Peyer's patch (tissue), 4 donors: ENCODE measurements at regions not wholly inside any gene's neighbourhood (a gene's known extent, or its start where the extent isn't known, plus 50 kb on each side); places are given as distances from the start of the nearest gene placed in this dataset.

Source experiments
- DNase-seq, 3 donors: peaks; one replicate each; pipeline ENCODE4 v3.0.0-alpha.2; 2017 to 2019
- H3K27ac ChIP-seq, 4 donors: fragments of 200-600 bp; sonication (generic); one replicate each; pipeline ENCODE4 v1.5.1; 2016 to 2019
- H3K27me3 ChIP-seq, 2 donors: fragments of 200-600 bp; sonication (generic); one replicate each; pipeline ENCODE4 v1.5.1; 2019
- H3K36me3 ChIP-seq, 3 donors: fragments of 200-600 bp; sonication (generic); one replicate each; pipeline ENCODE4 v1.5.1; 2016 to 2019
- H3K4me1 ChIP-seq, 4 donors: fragments of 200-600 bp; sonication (generic); one replicate each; pipeline ENCODE4 v1.5.1; 2016 to 2019
- H3K4me3 ChIP-seq, 4 donors: fragments of 200-600 bp; sonication (generic); 1 replicate in 3 of 4; 2 replicates in 1 of 4; pipeline ENCODE4 v1.5.1; 2016 to 2019; ENCODE audit warnings: mild to moderate bottlenecking in 1 of 4
- H3K9me3 ChIP-seq, 4 donors: fragments of 200-600 bp; sonication (generic); one replicate each; pipeline ENCODE4 v1.5.1; 2016 to 2019; ENCODE audit warnings: mild to moderate bottlenecking in 1 of 4
- POLR2A ChIP-seq, 2 donors: fragments of 450-650 bp; IDR thresholded peaks; one replicate each; pipeline ENCODE4 v1.5.1; 2017; ENCODE audit warnings: antibody characterized with exemption in 2 of 2, mild to moderate bottlenecking in 2 of 2, moderate library complexity in 2 of 2
- TF ChIP-seq, protein P1 (sequence below), 6 experiments: fragments of 450-650 bp in 4 of 6; fragments of 200-600 bp in 2 of 6; sonication (generic) in 1 of 6; IDR thresholded peaks; one replicate each; pipeline ENCODE4 v1.5.1; 2017 to 2019; ENCODE audit warnings: antibody characterized with exemption in 6 of 6, mild to moderate bottlenecking in 3 of 6, moderate library complexity in 1 of 6

DNA sequence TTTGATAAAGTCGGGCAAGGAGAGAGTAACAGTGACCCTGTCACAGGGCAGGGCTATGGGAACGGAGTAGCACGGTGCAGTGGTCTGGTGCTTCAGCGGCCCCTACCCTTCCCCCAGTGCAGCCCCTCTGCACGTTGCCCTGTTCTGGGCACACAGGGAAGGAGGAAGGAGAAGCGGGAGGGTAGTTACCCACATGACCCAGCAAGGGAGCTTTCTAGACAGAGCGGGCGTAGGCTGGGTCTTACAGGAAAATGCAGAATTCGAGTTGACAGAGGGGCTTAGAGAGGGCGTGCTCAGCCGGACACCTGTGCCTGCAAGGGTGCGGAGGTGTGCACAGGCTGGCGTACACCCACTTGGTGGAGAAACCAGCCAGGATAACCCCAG, 341.2 kb downstream of the NPHP4 start:
- H3K27ac ChIP-seq = no peak overlapping the region
- H3K36me3 ChIP-seq = no peaks in the 10 kb centered on the region
- no peaks in the 10 kb centered on the region for H3K4me1 ChIP-seq
- no peaks in the 10 kb centered on the region for H3K27me3 ChIP-seq
- no peaks in the 10 kb centered on the region for H3K9me3 ChIP-seq
- DNase-seq = peak in 1 of 3 donors; percentile 23
- H3K4me3 ChIP-seq = no peak overlapping the region
- TF ChIP-seq, protein P1, sequence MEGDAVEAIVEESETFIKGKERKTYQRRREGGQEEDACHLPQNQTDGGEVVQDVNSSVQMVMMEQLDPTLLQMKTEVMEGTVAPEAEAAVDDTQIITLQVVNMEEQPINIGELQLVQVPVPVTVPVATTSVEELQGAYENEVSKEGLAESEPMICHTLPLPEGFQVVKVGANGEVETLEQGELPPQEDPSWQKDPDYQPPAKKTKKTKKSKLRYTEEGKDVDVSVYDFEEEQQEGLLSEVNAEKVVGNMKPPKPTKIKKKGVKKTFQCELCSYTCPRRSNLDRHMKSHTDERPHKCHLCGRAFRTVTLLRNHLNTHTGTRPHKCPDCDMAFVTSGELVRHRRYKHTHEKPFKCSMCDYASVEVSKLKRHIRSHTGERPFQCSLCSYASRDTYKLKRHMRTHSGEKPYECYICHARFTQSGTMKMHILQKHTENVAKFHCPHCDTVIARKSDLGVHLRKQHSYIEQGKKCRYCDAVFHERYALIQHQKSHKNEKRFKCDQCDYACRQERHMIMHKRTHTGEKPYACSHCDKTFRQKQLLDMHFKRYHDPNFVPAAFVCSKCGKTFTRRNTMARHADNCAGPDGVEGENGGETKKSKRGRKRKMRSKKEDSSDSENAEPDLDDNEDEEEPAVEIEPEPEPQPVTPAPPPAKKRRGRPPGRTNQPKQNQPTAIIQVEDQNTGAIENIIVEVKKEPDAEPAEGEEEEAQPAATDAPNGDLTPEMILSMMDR (IDR thresholded peaks at IDR 0.05) = no peak
- no peak for TF ChIP-seq POLR2A (IDR thresholded peaks at IDR 0.05)

DNA sequence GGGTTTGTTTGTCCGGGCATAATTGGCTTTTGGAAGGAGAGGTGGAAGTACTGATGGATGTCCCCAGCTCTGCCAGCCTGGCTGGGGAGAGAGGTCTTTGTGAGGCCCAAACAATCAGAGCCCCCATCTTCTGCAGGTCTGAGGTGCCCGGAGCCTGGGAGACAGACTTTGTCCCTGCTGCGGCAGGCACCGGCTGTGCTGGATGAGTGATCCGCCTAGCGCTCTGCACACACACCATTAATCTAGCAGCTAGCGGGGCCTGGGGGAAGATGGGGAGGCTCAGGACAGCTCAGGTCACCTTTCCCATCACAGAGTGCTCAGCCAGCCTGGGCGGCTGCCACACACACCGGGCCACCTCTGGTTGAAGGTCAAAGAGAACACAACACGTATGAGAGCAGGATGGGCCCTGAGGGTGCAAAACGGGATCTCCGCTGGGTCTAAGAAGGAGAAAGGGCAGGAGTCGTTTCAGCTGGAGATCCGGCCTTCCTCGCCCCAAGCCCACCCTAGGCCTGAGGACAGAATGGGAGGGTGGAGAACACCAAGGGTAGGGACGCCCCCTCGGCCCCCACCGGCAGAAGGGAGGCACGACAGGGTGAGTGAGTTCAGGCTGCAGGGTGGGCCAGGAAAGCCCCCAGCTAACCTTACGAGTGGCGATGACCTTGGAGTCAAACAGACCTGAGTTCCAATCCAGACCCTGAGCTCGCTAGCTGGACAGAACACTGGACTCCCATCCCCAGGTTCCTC, 341.8 kb downstream of the NPHP4 start:
- Histone ChIP-seq H3K27ac (no peak overlapping the region), H3K36me3 (no peaks in the 10 kb centered on the region), H3K9me3 (no peaks in the 10 kb centered on the region), H3K4me1 (no peaks in the 10 kb centered on the region), H3K4me3 (no peak overlapping the region), H3K27me3 (no peaks in the 10 kb centered on the region)
- DNase-seq = peak in 1 of 3 donors; percentile 22
- no peak for TF ChIP-seq POLR2A (IDR thresholded peaks at IDR 0.05)
- TF ChIP-seq, protein P1 (IDR thresholded peaks at IDR 0.05) = no peak

DNA sequence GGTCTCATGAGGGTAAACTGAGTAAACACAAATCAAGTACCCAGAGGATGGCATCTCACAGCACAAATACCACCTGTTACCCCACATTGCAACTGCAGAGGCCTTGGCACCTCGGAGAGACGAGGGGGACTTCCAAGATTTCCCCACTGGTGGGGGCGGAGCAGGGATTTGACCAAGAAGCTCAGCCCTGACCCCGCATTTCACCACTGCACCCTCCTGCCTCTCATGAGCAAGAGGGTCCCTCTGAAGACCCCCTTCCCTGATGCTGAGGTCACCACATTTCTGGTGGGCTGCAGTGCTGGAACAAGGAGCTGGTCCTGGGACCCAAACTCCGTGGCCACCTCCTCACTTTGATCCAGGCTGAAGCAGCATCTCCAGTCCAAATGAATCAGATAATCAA, 342.4 kb downstream of the NPHP4 start:
- peak in 1 of 3 donors; percentile 26 for DNase-seq
- no peaks in the 10 kb centered on the region for H3K9me3 ChIP-seq
- H3K4me3 ChIP-seq = no peak overlapping the region
- TF ChIP-seq, protein P1 (IDR thresholded peaks at IDR 0.05) = no peak
- TF ChIP-seq POLR2A (IDR thresholded peaks at IDR 0.05) = no peak
- no peaks in the 10 kb centered on the region for H3K4me1 ChIP-seq
- H3K27ac ChIP-seq = no peak overlapping the region
- no peaks in the 10 kb centered on the region for H3K27me3 ChIP-seq
- H3K36me3 ChIP-seq = no peaks in the 10 kb centered on the region

DNA sequence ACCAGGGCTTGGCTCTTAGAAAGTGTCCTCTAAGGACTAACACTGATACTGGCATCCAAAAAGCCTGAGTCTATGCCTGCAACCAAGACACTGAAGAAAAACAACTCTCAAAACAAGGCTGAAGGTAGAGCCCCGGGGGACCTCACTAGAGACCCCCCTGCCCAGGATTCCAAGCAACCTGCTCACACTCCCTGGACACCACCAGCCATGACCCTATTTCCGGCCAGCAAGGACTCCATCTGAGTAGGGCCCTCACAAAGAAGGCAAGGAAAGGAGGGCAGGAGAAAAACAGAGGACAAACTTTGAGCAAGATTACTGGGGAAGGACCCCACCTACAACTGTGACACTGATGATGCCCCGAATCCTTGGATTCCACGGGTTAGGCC, 343.1 kb downstream of the NPHP4 start:
- peak in 1 of 3 donors; percentile 19 for DNase-seq
- no peaks in the 10 kb centered on the region for H3K36me3 ChIP-seq
- H3K4me1 ChIP-seq = no peaks in the 10 kb centered on the region
- H3K9me3 ChIP-seq = no peaks in the 10 kb centered on the region
- H3K27me3 ChIP-seq = no peaks in the 10 kb centered on the region
- no peak overlapping the region for H3K27ac ChIP-seq
- no peak overlapping the region for H3K4me3 ChIP-seq
- TF ChIP-seq, protein P1 (IDR thresholded peaks at IDR 0.05) = no peak
- no peak for TF ChIP-seq POLR2A (IDR thresholded peaks at IDR 0.05)

DNA sequence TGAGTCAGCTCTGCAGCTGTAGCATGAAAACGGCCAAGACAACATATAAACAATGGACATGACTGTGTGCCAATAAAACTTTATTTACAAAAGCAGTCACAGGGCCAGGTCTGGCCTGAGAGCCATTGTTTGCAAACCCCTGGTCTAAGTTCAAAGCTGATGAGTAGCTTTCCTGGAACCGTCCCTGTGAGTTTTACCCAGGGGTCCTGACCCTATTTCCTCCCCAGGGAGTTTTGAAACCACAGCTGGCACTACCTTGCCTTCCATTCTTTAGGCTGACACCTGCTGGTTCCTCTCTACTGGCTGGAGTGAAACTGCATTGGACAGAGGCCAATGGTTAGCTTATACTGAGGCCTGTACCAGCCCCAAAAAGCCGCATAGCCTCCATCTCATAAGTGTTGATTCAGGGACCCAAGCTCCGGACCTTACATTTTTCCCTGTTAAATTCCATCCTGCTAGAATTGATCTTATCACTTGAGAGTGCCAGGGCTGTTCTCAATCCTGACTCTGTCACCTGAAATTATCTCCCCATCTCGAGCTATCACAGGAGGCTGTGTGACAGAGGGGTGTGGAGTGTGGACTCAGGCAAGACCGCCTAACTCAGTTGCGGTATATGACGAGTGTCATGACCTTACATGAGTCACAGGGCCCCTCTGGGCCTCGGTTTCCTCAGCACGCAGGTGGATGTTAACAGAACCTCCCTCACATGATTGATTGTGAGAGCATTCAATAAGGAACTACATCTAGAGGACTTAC, 343.6 kb downstream of the NPHP4 start:
- no peak overlapping the region for H3K4me3 ChIP-seq
- H3K27me3 ChIP-seq = no peaks in the 10 kb centered on the region
- no peak for TF ChIP-seq POLR2A (IDR thresholded peaks at IDR 0.05)
- TF ChIP-seq, protein P1 (IDR thresholded peaks at IDR 0.05) = no peak
- no peaks in the 10 kb centered on the region for H3K9me3 ChIP-seq
- H3K36me3 ChIP-seq = no peaks in the 10 kb centered on the region
- DNase-seq = peak in 1 of 3 donors; percentile 24
- no peaks in the 10 kb centered on the region for H3K4me1 ChIP-seq
- H3K27ac ChIP-seq = no peak overlapping the region
